Neural crest cell (in vitro differentiated cells): ENCODE measurements at regions not wholly inside any gene's neighbourhood (a gene's known extent, or its start where the extent isn't known, plus 50 kb on each side); places are given as distances from the start of the nearest gene placed in this dataset.

Experiments used
- DNase-seq: peaks from one replicate; pipeline ENCODE4 v3.0.0; 2021; ENCODE audit warnings: low read depth, mixed read lengths, low spot score
- H3K27ac Mint-ChIP-seq: one replicate; pipeline ENCODE4 v1.8.0; 2021; ENCODE audit warnings: mild to moderate bottlenecking, mixed read lengths; ENCODE audit not compliant: unreplicated experiment
- H3K27me3 Mint-ChIP-seq: 2 replicates; pipeline ENCODE4 v1.8.0; 2021; ENCODE audit warnings: low read depth, mild to moderate bottlenecking, mixed read lengths
- H3K36me3 Mint-ChIP-seq: 2 replicates; pipeline ENCODE4 v1.8.0; 2021; ENCODE audit warnings: low read depth, mild to moderate bottlenecking, mixed read lengths
- H3K4me1 Mint-ChIP-seq: 2 replicates; pipeline ENCODE4 v1.8.0; 2021; ENCODE audit warnings: mixed read lengths
- H3K4me3 Mint-ChIP-seq: one replicate; pipeline ENCODE4 v1.8.0; 2021; ENCODE audit warnings: mild to moderate bottlenecking, mixed read lengths
- H3K9me3 Mint-ChIP-seq: 2 replicates; pipeline ENCODE4 v1.8.0; 2021; ENCODE audit warnings: mixed read lengths
- CTCF ChIP-seq: fragments of 200-600 bp; sonication (generic); conservative IDR thresholded peaks from 2 replicates; pipeline ENCODE4 v1.5.0; 2021; ENCODE audit warnings: antibody characterized with exemption, mild to moderate bottlenecking

GRCh38 chr18:75558790-75559189 lies 131.3 kb upstream of the SMIM21 start:
- no peak for DNase-seq
- H3K27ac Mint-ChIP-seq: no peak overlapping the region
- no peak for TF ChIP-seq CTCF
- H3K9me3 Mint-ChIP-seq: peaks cover 2% of the 10 kb centered on the region
- no peaks in the 10 kb centered on the region for H3K27me3 Mint-ChIP-seq
- peaks cover 12% of the 10 kb centered on the region for H3K4me1 Mint-ChIP-seq
- H3K4me3 Mint-ChIP-seq: no peak overlapping the region
- H3K36me3 Mint-ChIP-seq: no peaks in the 10 kb centered on the region

GRCh38 chr18:75556841-75557240 lies 129.3 kb upstream of the SMIM21 start:
- TF ChIP-seq CTCF: no peak
- H3K27me3 Mint-ChIP-seq: no peaks in the 10 kb centered on the region
- H3K9me3 Mint-ChIP-seq: peaks cover 1% of the 10 kb centered on the region

GRCh38 chr18:75554644-75555185 lies 127.2 kb upstream of the SMIM21 start:
- H3K9me3 Mint-ChIP-seq: peaks cover 2% of the 10 kb centered on the region
- H3K36me3 Mint-ChIP-seq: no peaks in the 10 kb centered on the region
- H3K27me3 Mint-ChIP-seq: no peaks in the 10 kb centered on the region
- H3K4me1 Mint-ChIP-seq: peaks cover 20% of the 10 kb centered on the region
- H3K4me3 Mint-ChIP-seq: no peak overlapping the region
- no peak for TF ChIP-seq CTCF
- no peak overlapping the region for H3K27ac Mint-ChIP-seq
- DNase-seq: no peak

More at GRCh38 chr18:75556841-75557240, 129.3 kb upstream of the SMIM21 start:
- Mint-ChIP-seq H3K4me1 (peaks cover 2% of the 10 kb centered on the region), H3K27ac (no peak overlapping the region), H3K4me3 (no peak overlapping the region), H3K36me3 (no peaks in the 10 kb centered on the region)
- no peak for DNase-seq

GRCh38 chr18:75554176-75554575 lies 126.7 kb upstream of the SMIM21 start:
- no peak overlapping the region for H3K4me3 Mint-ChIP-seq
- no peaks in the 10 kb centered on the region for H3K36me3 Mint-ChIP-seq
- TF ChIP-seq CTCF: no peak
- peaks cover 2% of the 10 kb centered on the region for H3K27me3 Mint-ChIP-seq
- H3K4me1 Mint-ChIP-seq: peaks cover 25% of the 10 kb centered on the region
- DNase-seq: no peak
- no peak overlapping the region for H3K27ac Mint-ChIP-seq
- H3K9me3 Mint-ChIP-seq: peaks cover 3% of the 10 kb centered on the region

GRCh38 chr18:75553021-75553420 lies 125.5 kb upstream of the SMIM21 start:
- Mint-ChIP-seq H3K9me3 (peaks cover 8% of the 10 kb centered on the region), H3K27ac (no peak overlapping the region), H3K4me3 (no peak overlapping the region), H3K27me3 (peaks cover 2% of the 10 kb centered on the region), H3K4me1 (peaks cover 35% of the 10 kb centered on the region), H3K36me3 (no peaks in the 10 kb centered on the region)
- DNase-seq: no peak
- no peak for TF ChIP-seq CTCF

GRCh38 chr18:75551071-75551470 lies 123.6 kb upstream of the SMIM21 start:
- Mint-ChIP-seq H3K4me3 (no peak overlapping the region), H3K9me3 (peaks cover 8% of the 10 kb centered on the region), H3K27me3 (peaks cover 2% of the 10 kb centered on the region), H3K27ac (no peak overlapping the region), H3K4me1 (peaks cover 35% of the 10 kb centered on the region), H3K36me3 (no peaks in the 10 kb centered on the region)
- TF ChIP-seq CTCF: no peak
- no peak for DNase-seq
